ENCODE measurements at regions not wholly inside any gene's neighbourhood (a gene's known extent, or its start where the extent isn't known, plus 50 kb on each side); places are given as distances from the start of the nearest gene placed in this dataset.

- Mint-ChIP-seq H3K27ac (no peak overlapping the region), H3K27me3 (ENCODE audit: low read depth) (no peaks in the 10 kb centered on the region), H3K4me1 (ENCODE audit: low read depth) (peaks cover 61% of the 10 kb centered on the region), H3K36me3 (ENCODE audit: low read depth) (peaks cover 35% of the 10 kb centered on the region), H3K9me3 (no peaks in the 10 kb centered on the region), H3K4me3 (ENCODE audit: low read depth) (no peak overlapping the region)
- DNase-seq (ENCODE audit: low spot score): no peak
- intact Hi-C loops (cut with micrococcal nuclease): no loop called here
These were observed 253.9 kb downstream of the SEC14L1 start for GRCh38 chr17:77394540-77395295.

- H3K27me3 Mint-ChIP-seq (ENCODE audit: low read depth): no peaks in the 10 kb centered on the region
- DNase-seq (ENCODE audit: low spot score): no peak
- H3K36me3 Mint-ChIP-seq (ENCODE audit: low read depth): peaks cover 32% of the 10 kb centered on the region
- intact Hi-C loops (cut with micrococcal nuclease): no loop called here
- H3K4me3 Mint-ChIP-seq (ENCODE audit: low read depth): no peak overlapping the region
- H3K4me1 Mint-ChIP-seq (ENCODE audit: low read depth): peaks cover 67% of the 10 kb centered on the region
- no peak overlapping the region for H3K27ac Mint-ChIP-seq
- no peaks in the 10 kb centered on the region for H3K9me3 Mint-ChIP-seq
These were observed 254.8 kb downstream of the SEC14L1 start for GRCh38 chr17:77395501-77396048.

- H3K4me1 Mint-ChIP-seq (ENCODE audit: low read depth): peaks cover 67% of the 10 kb centered on the region
- peak overlapping the region; percentile 38 for H3K27ac Mint-ChIP-seq
- intact Hi-C loops (cut with micrococcal nuclease): no loop called here
These were observed 255.8 kb downstream of the SEC14L1 start for GRCh38 chr17:77396610-77397009.

GRCh38 chr17:77398274-77398673 is 257.5 kb downstream of the SEC14L1 start:
- intact Hi-C loops (cut with micrococcal nuclease): no loop called here
- H3K36me3 Mint-ChIP-seq (ENCODE audit: low read depth): peaks cover 35% of the 10 kb centered on the region
- no peak overlapping the region for H3K4me3 Mint-ChIP-seq (ENCODE audit: low read depth)
- peaks cover 63% of the 10 kb centered on the region for H3K4me1 Mint-ChIP-seq (ENCODE audit: low read depth)
- no peaks in the 10 kb centered on the region for H3K27me3 Mint-ChIP-seq (ENCODE audit: low read depth)
- H3K9me3 Mint-ChIP-seq: no peaks in the 10 kb centered on the region
- H3K27ac Mint-ChIP-seq: peak overlapping the region; percentile 70
- DNase-seq (ENCODE audit: low spot score): no peak

More at GRCh38 chr17:77396610-77397009, 255.8 kb downstream of the SEC14L1 start:
- Mint-ChIP-seq H3K4me3 (ENCODE audit: low read depth) (no peak overlapping the region), H3K9me3 (no peaks in the 10 kb centered on the region), H3K36me3 (ENCODE audit: low read depth) (peaks cover 26% of the 10 kb centered on the region), H3K27me3 (ENCODE audit: low read depth) (no peaks in the 10 kb centered on the region)
- no peak for DNase-seq (ENCODE audit: low spot score)

DNA sequence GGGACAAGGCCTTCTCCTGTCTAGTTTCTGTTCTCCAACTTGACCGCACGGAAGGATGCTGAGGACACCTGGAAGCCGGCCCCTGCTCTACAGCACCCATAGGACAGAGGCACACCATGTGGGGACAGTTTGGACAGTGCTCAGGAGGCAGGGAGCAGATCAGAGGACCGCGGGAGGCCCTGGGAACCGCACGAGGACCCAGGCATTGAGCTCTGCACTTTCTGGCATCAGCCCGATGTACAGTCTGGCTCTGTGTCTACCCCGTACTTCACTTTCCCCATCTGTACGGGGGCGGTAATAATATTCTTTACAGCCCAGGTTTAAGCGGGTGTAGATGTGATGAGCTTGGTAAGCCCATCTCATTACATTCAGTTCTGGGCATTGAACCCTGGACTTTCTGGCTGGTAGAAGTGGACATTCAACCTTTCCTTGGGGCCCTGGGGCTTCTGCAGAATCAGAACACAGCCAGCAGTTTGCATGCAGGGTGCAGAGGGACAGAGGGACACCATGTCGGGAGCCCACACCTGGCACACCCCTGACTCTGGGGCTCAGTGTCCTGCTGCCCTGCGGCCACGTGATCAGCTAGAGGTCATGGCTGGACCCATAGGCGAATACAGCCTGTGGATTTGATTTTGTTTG is 258.7 kb downstream of the SEC14L1 start:
- Mint-ChIP-seq H3K27me3 (ENCODE audit: low read depth) (no peaks in the 10 kb centered on the region), H3K4me3 (ENCODE audit: low read depth) (no peak overlapping the region), H3K27ac (peak overlapping the region; percentile 71), H3K9me3 (no peaks in the 10 kb centered on the region), H3K36me3 (ENCODE audit: low read depth) (peaks cover 38% of the 10 kb centered on the region), H3K4me1 (ENCODE audit: low read depth) (peaks cover 65% of the 10 kb centered on the region)
- intact Hi-C loops (cut with micrococcal nuclease): no loop called here
- DNase-seq (ENCODE audit: low spot score): no peak

GRCh38 chr17:77400445-77400870 is 259.7 kb downstream of the SEC14L1 start:
- H3K4me1 Mint-ChIP-seq (ENCODE audit: low read depth): peaks cover 69% of the 10 kb centered on the region
- no peaks in the 10 kb centered on the region for H3K9me3 Mint-ChIP-seq
- DNase-seq (ENCODE audit: low spot score): peak; percentile 64
- H3K27ac Mint-ChIP-seq: peak overlapping the region; percentile 71
- no peaks in the 10 kb centered on the region for H3K27me3 Mint-ChIP-seq (ENCODE audit: low read depth)
- peaks cover 46% of the 10 kb centered on the region for H3K36me3 Mint-ChIP-seq (ENCODE audit: low read depth)
- intact Hi-C loops (cut with micrococcal nuclease): loop anchor here (1.0 to 2.0 kb wide), 2 partner anchors 8 to 94 kb away; no protein-coding TSS in a partner anchor
- H3K4me3 Mint-ChIP-seq (ENCODE audit: low read depth): peak overlapping the region; percentile 57

GRCh38 chr17:77402159-77402731 is 261.5 kb downstream of the SEC14L1 start:
- Mint-ChIP-seq H3K4me3 (ENCODE audit: low read depth) (peak overlapping the region; percentile 52), H3K27ac (peak overlapping the region; percentile 50), H3K9me3 (no peaks in the 10 kb centered on the region), H3K36me3 (ENCODE audit: low read depth) (peaks cover 49% of the 10 kb centered on the region), H3K4me1 (ENCODE audit: low read depth) (peaks cover 77% of the 10 kb centered on the region), H3K27me3 (ENCODE audit: low read depth) (no peaks in the 10 kb centered on the region)
- intact Hi-C loops (cut with micrococcal nuclease): no loop called here
- no peak for DNase-seq (ENCODE audit: low spot score)

- intact Hi-C loops (cut with micrococcal nuclease): loop anchor here (2.0 kb wide), 4 partner anchors 15 to 71 kb away; no protein-coding TSS in a partner anchor
- Mint-ChIP-seq H3K27me3 (ENCODE audit: low read depth) (no peaks in the 10 kb centered on the region), H3K27ac (peak overlapping the region; percentile 84), H3K36me3 (ENCODE audit: low read depth) (peaks cover 53% of the 10 kb centered on the region), H3K9me3 (no peaks in the 10 kb centered on the region), H3K4me3 (ENCODE audit: low read depth) (peak overlapping the region; percentile 93), H3K4me1 (ENCODE audit: low read depth) (peaks cover 77% of the 10 kb centered on the region)
- DNase-seq (ENCODE audit: low spot score): no peak
These were observed 263.1 kb downstream of the SEC14L1 start for GRCh38 chr17:77403854-77404253.

DNA sequence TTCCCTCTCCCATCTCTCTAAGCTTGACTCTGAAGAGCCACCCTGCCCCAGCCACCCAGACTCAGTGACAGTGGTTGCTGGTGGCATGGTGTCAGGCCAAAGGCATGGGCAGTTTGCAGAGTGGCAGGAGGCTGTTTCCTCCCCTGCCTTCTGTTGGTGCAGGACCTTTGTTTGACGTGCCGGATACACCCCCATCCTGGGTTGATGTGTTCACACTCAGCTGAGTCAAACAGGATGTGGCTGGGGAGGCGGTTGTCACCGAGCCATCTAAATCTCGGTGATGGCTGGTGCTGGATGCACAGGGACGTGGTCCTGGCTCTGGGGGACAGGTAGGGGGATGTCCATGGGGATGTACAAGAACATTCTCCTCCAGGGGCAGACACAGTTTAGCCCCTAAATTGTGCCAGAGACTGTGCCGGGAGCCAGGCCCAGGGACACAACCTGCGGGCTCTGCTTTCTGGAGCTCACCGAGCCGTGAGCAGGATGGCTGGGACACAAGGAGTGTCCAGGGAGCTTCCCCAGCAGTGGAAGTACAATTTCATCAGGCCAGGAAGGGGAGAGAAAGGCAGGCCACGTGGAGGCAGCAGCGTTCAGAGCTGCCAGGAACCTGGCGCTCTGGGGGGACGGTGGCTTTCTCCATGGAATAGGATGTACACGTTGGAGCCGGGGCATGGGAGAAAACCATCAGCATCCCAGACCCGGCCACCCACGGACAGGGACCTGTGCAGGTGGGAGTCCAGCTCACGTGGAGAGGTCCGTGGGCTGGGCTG is 264.2 kb downstream of the SEC14L1 start:
- Mint-ChIP-seq H3K4me1 (ENCODE audit: low read depth) (peaks cover 72% of the 10 kb centered on the region), H3K27me3 (ENCODE audit: low read depth) (no peaks in the 10 kb centered on the region), H3K36me3 (ENCODE audit: low read depth) (peaks cover 55% of the 10 kb centered on the region)

DNA sequence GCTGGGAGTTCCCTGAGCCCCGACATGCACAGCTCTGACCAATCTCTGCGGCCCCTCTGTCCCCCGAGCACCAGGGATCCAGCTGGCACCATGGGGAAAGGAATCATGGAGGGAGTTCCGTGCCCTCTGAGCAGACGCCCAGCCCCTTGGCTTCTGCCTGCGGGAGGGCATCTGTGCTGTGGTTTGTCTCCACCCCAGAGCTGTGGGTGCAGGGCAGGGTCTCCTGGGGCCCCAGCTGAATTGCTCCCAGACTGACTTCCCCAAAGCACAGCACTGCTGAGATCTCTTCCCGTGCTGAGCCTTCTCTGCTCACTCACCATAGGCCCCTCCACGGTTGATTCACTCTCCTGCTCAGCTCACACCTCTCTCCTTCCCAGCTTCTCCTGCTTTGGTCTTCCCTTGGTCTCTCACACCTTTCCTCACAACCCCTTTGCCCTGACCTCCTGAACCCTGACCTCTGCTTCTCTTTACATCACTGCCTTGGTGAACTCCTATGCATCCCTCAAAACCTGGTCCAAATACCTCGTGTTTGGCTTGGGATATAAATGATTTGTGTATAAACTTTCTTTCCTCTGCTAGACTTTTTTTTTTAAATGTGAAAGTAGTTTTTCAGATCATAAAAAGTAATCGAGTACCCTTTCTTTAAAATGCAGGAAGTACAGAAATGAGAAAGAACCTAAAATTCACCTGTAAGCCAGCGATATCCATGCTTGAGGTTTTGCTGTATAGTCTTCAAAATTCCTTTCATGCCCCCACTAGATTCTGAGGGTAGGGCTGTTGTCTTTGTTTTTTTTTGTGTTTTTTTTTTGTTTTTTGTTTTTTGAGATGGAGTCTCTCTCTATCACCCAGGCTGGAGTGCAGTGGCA is 265.3 kb downstream of the SEC14L1 start:
- no peak for DNase-seq (ENCODE audit: low spot score)
- no peaks in the 10 kb centered on the region for H3K9me3 Mint-ChIP-seq
- no peaks in the 10 kb centered on the region for H3K27me3 Mint-ChIP-seq (ENCODE audit: low read depth)
- H3K4me1 Mint-ChIP-seq (ENCODE audit: low read depth): peaks cover 69% of the 10 kb centered on the region
- peak overlapping the region; percentile 93 for H3K4me3 Mint-ChIP-seq (ENCODE audit: low read depth)
- intact Hi-C loops (cut with micrococcal nuclease): loop anchor here (2.0 to 5.0 kb wide), 6 partner anchors 17 to 73 kb away; no protein-coding TSS in a partner anchor
- H3K27ac Mint-ChIP-seq: peak overlapping the region; percentile 84
- H3K36me3 Mint-ChIP-seq (ENCODE audit: low read depth): peaks cover 63% of the 10 kb centered on the region

More for the DNA sequence above, 264.2 kb downstream of the SEC14L1 start:
- H3K4me3 Mint-ChIP-seq (ENCODE audit: low read depth): peak overlapping the region; percentile 93
- peak; percentile 77 for DNase-seq (ENCODE audit: low spot score)
- H3K27ac Mint-ChIP-seq: peak overlapping the region; percentile 84
- intact Hi-C loops (cut with micrococcal nuclease): loop anchor here (2.0 to 5.0 kb wide), 6 partner anchors 16 to 72 kb away; no protein-coding TSS in a partner anchor
- H3K9me3 Mint-ChIP-seq: no peaks in the 10 kb centered on the region

Measured in activated T-helper 2 cell treated with anti-CD3 and anti-CD28 coated beads, Interferon-gamma antibody, Interleukin-2, Interleukin-4, amounts not matched to agents 10 μg/mL and 5 μg/mL and 100 μg/mL, durations not matched to agents 14 hours and 24 hours and 36 hours (primary cell).